ENCODE measurements at regions not wholly inside any gene's neighbourhood (a gene's known extent, or its start where the extent isn't known, plus 50 kb on each side); places are given as distances from the start of the nearest gene placed in this dataset.

- FAIRE-seq (no peak), ATAC-seq (no peak), DNase-seq (ENCODE audit: low read depth, low spot score) (no peak)
- Histone ChIP-seq H4K20me1 (ENCODE audit: control insufficient read depth, insufficient read depth) (no peaks in the 10 kb centered on the region), H3K4me1 (ENCODE audit: control insufficient read depth, insufficient read depth, low read length) (no peaks in the 10 kb centered on the region), H3K9me3 (replicated peaks; ENCODE audit: control insufficient read depth, insufficient read depth, low read length) (no peaks in the 10 kb centered on the region; the same call in 1 of the 3 replicates), H3K79me2 (ENCODE audit: control insufficient read depth, insufficient read depth, low read length) (no peaks in the 10 kb centered on the region), H3K4me3 (no peak overlapping the region), H3K27me3 (replicated peaks in 1 of 2; ENCODE audit: control insufficient read depth in 2 of 2, insufficient read depth in 2 of 2, low read length in 1 of 2) (no peaks in the 10 kb centered on the region), H2AFZ (ENCODE audit: control insufficient read depth, low read depth, low read length) (no peak overlapping the region), H3K9ac (ENCODE audit: control insufficient read depth, insufficient read depth, low read length) (no peak overlapping the region), H3K36me3 (ENCODE audit: control insufficient read depth in 2 of 2, insufficient read depth in 2 of 2, low read length in 1 of 2) (no peaks in the 10 kb centered on the region), H3K27ac (ENCODE audit: control insufficient read depth, insufficient read depth) (no peak overlapping the region), H3K4me2 (ENCODE audit: control insufficient read depth, insufficient read depth) (no peak overlapping the region)
- SMC1A ChIA-PET (ENCODE audit: uncharacterized antibody, unreplicated experiment): no interaction called here
- POLR2A ChIA-PET: no interaction called here
- TF ChIP-seq ZBTB40 (IDR thresholded peaks at IDR 0.05; ENCODE audit: borderline replicate concordance) (no peak), ATF2 (IDR thresholded peaks at IDR 0.05; ENCODE audit: low read length) (no peak), FOS (IDR thresholded peaks at IDR 0.05; ENCODE audit: borderline replicate concordance, extremely low read depth, insufficient read length) (no peak), MEF2A (IDR thresholded peaks at IDR 0.05; ENCODE audit: insufficient read depth, low read depth, low read length) (no peak), ATF3 (IDR thresholded peaks at IDR 0.05; ENCODE audit: borderline replicate concordance, extremely low read depth, low read depth, low read length) (no peak), E2F8 (IDR thresholded peaks at IDR 0.05; ENCODE audit: low read depth, partially characterized antibody) (no peak), CREB1 (IDR thresholded peaks at IDR 0.05; ENCODE audit: low read depth) (no peak), ZNF274 (IDR thresholded peaks at IDR 0.05; ENCODE audit: insufficient read depth, insufficient read length) (no peak), KAT2A (conservative IDR thresholded peaks at IDR 0.05; ENCODE audit: control insufficient read depth, low read depth, low read length) (no peak), CREM (IDR thresholded peaks at IDR 0.05; ENCODE audit: low read depth) (no peak), ELK1 (IDR thresholded peaks at IDR 0.05; ENCODE audit: low read depth, low read length) (no peak)
- intact Hi-C loops (cut with micrococcal nuclease; ENCODE audit: unreplicated experiment) (no loop called here), in situ Hi-C loops (cut with MboI) (no loop called here)
- 38% methylated on average over 7 of the region's 7 CpGs for WGBS (ENCODE audit: insufficient coverage, insufficient replicate concordance, low lambda C conversion rate, missing lambda C conversion rate)
- RAD21 ChIA-PET (ENCODE audit: unreplicated experiment): no interaction called here
- CTCF ChIA-PET: no interaction called here
- BruUV-seq (replicated peaks): no TSS peak
Observed at GRCh38 chr5:3384531-3384930, 211.1 kb upstream of the IRX1 start.
